A549 (cell line): ENCODE measurements at regions not wholly inside any gene's neighbourhood (a gene's known extent, or its start where the extent isn't known, plus 50 kb on each side); places are given as distances from the start of the nearest gene placed in this dataset.

Source experiments
- ATAC-seq, 2 experiments: fragments of 200-7000 bp in 1 of 2; fragments of >200 bp in 1 of 2; cut with Nextera tagmentation in 1 of 2; cut with Tn5 transposase in 1 of 2; 3 replicates each; pipeline versions ENCODE4 v1.8.0 to v1.9.1; 2018 to 2020; ENCODE audit warnings: mild to moderate bottlenecking in 1 of 2, moderate library complexity in 1 of 2
- CTCF ChIA-PET: fragments of 300-600 bp; sonication (Branson Sonifier 250); formaldehyde crosslinking; extraction: SDS; loops from one replicate; lab custom pipeline; 2021; ENCODE audit warnings: antibody characterized with exemption, inconsistent platforms; lab: Yijun Ruan, JAX
- POLR2A ChIA-PET: fragments of 350-600 bp; formaldehyde crosslinking; extraction: SDS; loops from one replicate; lab custom pipeline; 2021; ENCODE audit warnings: antibody characterized with exemption, inconsistent platforms; lab: Yijun Ruan, JAX
- DNase-seq, 2 experiments: peaks; one replicate each; pipeline versions ENCODE4 v3.0.0 to v3.0.0-alpha.2; 2011 to 2016; ENCODE audit warnings: low read depth in 1 of 2, low spot score in 1 of 2
- FAIRE-seq: peaks from 2 replicates; lab custom pipeline; 2011; peaks lifted over from hg19 to GRCh38; lab: Jason Lieb, UNC
- H3K27ac ChIP-seq, 2 experiments: fragments of >200 bp; sonication (Bioruptor Twin); formaldehyde crosslinking; 3 replicates each; pipeline ENCODE4 v1.5.1; 2016 to 2017
- H3K4me1 ChIP-seq: fragments of >200 bp; sonication (Bioruptor Twin); formaldehyde crosslinking; 3 replicates; pipeline ENCODE4 v1.6.1; 2016
- H3K4me2 ChIP-seq: fragments of >200 bp; sonication (Bioruptor Twin); formaldehyde crosslinking; 3 replicates; pipeline ENCODE4 v1.6.1; 2016
- H3K4me3 ChIP-seq: fragments of >200 bp; sonication (Bioruptor Twin); formaldehyde crosslinking; 3 replicates; pipeline ENCODE4 v1.5.1; 2016
- H3K9me3 ChIP-seq: fragments of >200 bp; sonication (Bioruptor Twin); formaldehyde crosslinking; 3 replicates; pipeline ENCODE4 v1.6.1; 2016
- CTCF ChIP-seq: fragments of >200 bp; sonication (Bioruptor Twin); formaldehyde crosslinking; IDR thresholded peaks from 3 replicates; pipeline ENCODE4 v1.5.1; 2016
- GATA3 ChIP-seq: IDR thresholded peaks from 2 replicates; pipeline ENCODE4 v1.6.1; 2012; ENCODE audit warnings: borderline replicate concordance
- HDAC2 ChIP-seq: fragments of 200-600 bp; sonication (generic); IDR thresholded peaks from 2 replicates; pipeline ENCODE4 v1.6.1; 2016
- HOXA7 ChIP-seq: fragments of 250-450 bp; sonication (Bioruptor Pico); IDR thresholded peaks from 2 replicates; pipeline ENCODE4 v1.5.0; 2020; ENCODE audit warnings: mild to moderate bottlenecking, moderate library complexity
- JUN ChIP-seq, 2 experiments: fragments of >200 bp; sonication (Bioruptor Twin); formaldehyde crosslinking; IDR thresholded peaks; 2 replicates in 1 of 2; 3 replicates in 1 of 2; pipeline ENCODE4 v1.6.1; 2016 to 2017
- KDM1A ChIP-seq: fragments of 200-600 bp; sonication (generic); IDR thresholded peaks from 2 replicates; pipeline ENCODE4 v1.6.1; 2016; ENCODE audit warnings: low read depth, mild to moderate bottlenecking
- KDM5A ChIP-seq: fragments of 200-600 bp; sonication (generic); IDR thresholded peaks from 2 replicates; pipeline ENCODE4 v1.6.1; 2016; ENCODE audit warnings: antibody characterized with exemption, mild to moderate bottlenecking
- MAX ChIP-seq: IDR thresholded peaks from 2 replicates; pipeline ENCODE4 v1.6.1; 2012
- RAD21 ChIP-seq, 2 experiments: fragments of >200 bp in 1 of 2; sonication (Bioruptor Twin) in 1 of 2; formaldehyde crosslinking in 1 of 2; IDR thresholded peaks in 1 of 2; conservative IDR thresholded peaks in 1 of 2; 2 replicates in 1 of 2; 3 replicates in 1 of 2; pipeline ENCODE4 v1.6.1; 2012 to 2018; ENCODE audit warnings: inconsistent platforms in 1 of 2
- RCOR1 ChIP-seq: fragments of 150-350 bp; IDR thresholded peaks from 2 replicates; pipeline ENCODE4 v1.6.1; 2014; ENCODE audit warnings: antibody characterized with exemption, low read length, low read depth
- RFX5 ChIP-seq: fragments of 450-650 bp; IDR thresholded peaks from 2 replicates; pipeline ENCODE4 v1.7.1; 2014; ENCODE audit warnings: antibody characterized with exemption, mild to moderate bottlenecking, moderate library complexity
- SMC3 ChIP-seq: fragments of >200 bp; sonication (Bioruptor Twin); formaldehyde crosslinking; IDR thresholded peaks from 3 replicates; pipeline ENCODE4 v1.6.1; 2018; ENCODE audit warnings: inconsistent platforms
- ZC3H11A ChIP-seq: fragments of 450-650 bp; IDR thresholded peaks from 2 replicates; pipeline ENCODE4 v1.6.1; 2014; ENCODE audit warnings: antibody characterized with exemption, mild to moderate bottlenecking
- ZFP36 ChIP-seq: fragments of 450-650 bp; IDR thresholded peaks from 2 replicates; pipeline ENCODE4 v1.6.1; 2014; ENCODE audit warnings: borderline replicate concordance; ENCODE audit not compliant: partially characterized antibody
- WGBS: methylation state at CpG from one replicate; pipeline ENCODE4 v1.1.6; 2017; ENCODE audit errors: missing lambda C conversion rate; 5-methylcytosine and 5-hydroxymethylcytosine counted together

- no peak for ATAC-seq
- no peaks in the 10 kb centered on the region for H3K9me3 ChIP-seq
- FAIRE-seq: no peak
- H3K4me2 ChIP-seq: no peak overlapping the region
- ChIA-PET CTCF (interaction anchor here (1.0 to 10.9 kb wide), 5 partner anchors 12 to 170 kb away, joined by 3 to 229 read pairs (median 64); no protein-coding TSS in a partner anchor), POLR2A (interaction anchor here (0.7 kb wide), 1 partner anchor 161 kb away, joined by 4 read pairs; no protein-coding TSS in a partner anchor)
- no peak for DNase-seq
- TF ChIP-seq ZFP36 (peak; percentile 37), ZC3H11A (no peak)
- H3K4me1 ChIP-seq: peaks cover 2% of the 10 kb centered on the region; the same call in 2 of the 3 replicates
- 78% methylated on average over 10 of the region's 11 CpGs for WGBS
- no peak overlapping the region for H3K27ac ChIP-seq
- no peak overlapping the region for H3K4me3 ChIP-seq
These were observed 352.6 kb downstream of the SEC14L1 start for GRCh38 chr17:77493238-77493820.

GRCh38 chr17:77493901-77494663, 353.3 kb downstream of the SEC14L1 start:
- TF ChIP-seq KDM1A (peak; percentile 88; the same call in 1 of the 2 replicates), RCOR1 (no peak), HDAC2 (0 out of 2 replicates have a peak, but pooled peaks have one; percentile 56)
- ChIA-PET POLR2A (interaction anchor here (0.7 kb wide), 1 partner anchor 162 kb away, joined by 4 read pairs; no protein-coding TSS in a partner anchor), CTCF (interaction anchor here (0.6 to 10.9 kb wide), 47 partner anchors 7 to 522 kb away, joined by 3 to 229 read pairs (median 5); no protein-coding TSS in a partner anchor)
- WGBS: 92% methylated on average over 9 of the region's 9 CpGs
- H3K4me2 ChIP-seq: no peak overlapping the region
- DNase-seq: no peak
- no peak for FAIRE-seq
- no peak for ATAC-seq
- H3K27ac ChIP-seq: peak overlapping the region in 1 of 2 experiments; percentile 37; a peak in 1 of 6 replicates
- no peaks in the 10 kb centered on the region for H3K4me1 ChIP-seq
- H3K4me3 ChIP-seq: no peak overlapping the region
- no peaks in the 10 kb centered on the region for H3K9me3 ChIP-seq

- no peak overlapping the region for H3K4me2 ChIP-seq
- POLR2A ChIA-PET: interaction anchor here (1.0 kb wide), 1 partner anchor 164 kb away, joined by 3 read pairs; no protein-coding TSS in a partner anchor
- peak overlapping the region in 1 of 2 experiments; percentile 37; a peak in 2 of 6 replicates for H3K27ac ChIP-seq
- TF ChIP-seq KDM5A (no peak), ZFP36 (no peak), HOXA7 (no peak), MAX (0 out of 2 replicates have a peak, but pooled peaks have one; percentile 27), JUN (IDR thresholded peaks at IDR 0.05) (0 out of 5 replicates have a peak, but pooled peaks of 1 of the 2 experiments have one; percentile 19), RAD21 (conservative IDR thresholded peaks at IDR 0.05 in 1 of 2, IDR thresholded peaks at IDR 0.05 in 1 of 2) (peak; percentile 97 to 98), CTCF (peak; percentile 94), SMC3 (peak; percentile 95), RFX5 (no peak), KDM1A (no peak), GATA3 (0 out of 2 replicates have a peak, but pooled peaks have one; percentile 27)
- TF ChIP-seq, all 56 proteins: peak for 6
- peak; percentile 60 to 83 for ATAC-seq
- Histone ChIP-seq H3K9me3 (no peaks in the 10 kb centered on the region), H3K4me1 (no peaks in the 10 kb centered on the region), H3K4me3 (no peak overlapping the region)
- 40% methylated on average over 18 of the region's 18 CpGs for WGBS
- FAIRE-seq: no peak
- CTCF ChIA-PET: interaction anchor here (0.5 to 10.9 kb wide), 76 partner anchors 8 to 905 kb away, joined by 3 to 229 read pairs (median 4); no protein-coding TSS in a partner anchor
- peak; percentile 77 to 92 for DNase-seq
These were observed 354.1 kb downstream of the SEC14L1 start for GRCh38 chr17:77494664-77495435.
